HG02852 (cell line): ENCODE measurements at regions not wholly inside any gene's neighbourhood (a gene's known extent, or its start where the extent isn't known, plus 50 kb on each side); places are given as distances from the start of the nearest gene placed in this dataset.
A peak's percentile ranks its signal among the peaks of the same experiment; 100 is the strongest.
"Not testable (repeated sequence)": the region's sequence is repeated elsewhere in the genome, so short reads cannot be mapped to it uniquely, and the experiment has no call there.

Experiments used
- ATAC-seq: cut with Tn5 transposase; IDR thresholded peaks from one replicate; pipeline ENCODE4 v1.9.1; 2021; ENCODE audit warnings: mild to moderate bottlenecking, moderate library complexity; ENCODE audit not compliant: unreplicated experiment

- no peak for ATAC-seq
Observed at GRCh38 chr2:192566863-192567262, 372.1 kb upstream of the TMEFF2 start.

- no peak for ATAC-seq
Observed at GRCh38 chr2:192560326-192560725, 365.6 kb upstream of the TMEFF2 start.

- ATAC-seq: no peak
Observed at GRCh38 chr2:192559587-192559986, 364.9 kb upstream of the TMEFF2 start.

GRCh38 chr2:192558637-192559036, 363.9 kb upstream of the TMEFF2 start:
- ATAC-seq: no peak

- ATAC-seq: no peak
Observed at GRCh38 chr2:192555740-192556139, 361.0 kb upstream of the TMEFF2 start.

GRCh38 chr2:192551760-192552159, 357.0 kb upstream of the TMEFF2 start:
- ATAC-seq: no peak

- no peak for ATAC-seq
Observed at GRCh38 chr2:192546565-192546964, 351.8 kb upstream of the TMEFF2 start.

GRCh38 chr2:192544371-192544955, 349.7 kb upstream of the TMEFF2 start:
- ATAC-seq: no peak

GRCh38 chr2:192542148-192543066, 347.7 kb upstream of the TMEFF2 start:
- not testable (repeated sequence) for ATAC-seq

- ATAC-seq: no peak
Observed at GRCh38 chr2:192539306-192539705, 344.6 kb upstream of the TMEFF2 start.

- ATAC-seq: no peak
Observed at GRCh38 chr2:192536922-192537624, 342.3 kb upstream of the TMEFF2 start.

GRCh38 chr2:192535956-192536921, 341.5 kb upstream of the TMEFF2 start:
- ATAC-seq: no peak

GRCh38 chr2:192534072-192534471, 339.3 kb upstream of the TMEFF2 start:
- no peak for ATAC-seq

- ATAC-seq: not testable (repeated sequence)
Observed at GRCh38 chr2:192524642-192525251, 330.0 kb upstream of the TMEFF2 start.

GRCh38 chr2:192524214-192524613, 329.5 kb upstream of the TMEFF2 start:
- ATAC-seq: not testable (repeated sequence)

- no peak for ATAC-seq
Observed at GRCh38 chr2:192515937-192516336, 321.2 kb upstream of the TMEFF2 start.

- no peak for ATAC-seq
Observed at GRCh38 chr2:192513575-192513974, 318.8 kb upstream of the TMEFF2 start.

- ATAC-seq: not testable (repeated sequence)
Observed at GRCh38 chr2:192507836-192508450, 313.2 kb upstream of the TMEFF2 start.

GRCh38 chr2:192500550-192501200, 305.9 kb upstream of the TMEFF2 start:
- ATAC-seq: peak; percentile 86
